ENCODE measurements at regions not wholly inside any gene's neighbourhood (a gene's known extent, or its start where the extent isn't known, plus 50 kb on each side); places are given as distances from the start of the nearest gene placed in this dataset.
"Not testable (repeated sequence)": the region's sequence is repeated elsewhere in the genome, so short reads cannot be mapped to it uniquely, and the experiment has no call there.

DNA sequence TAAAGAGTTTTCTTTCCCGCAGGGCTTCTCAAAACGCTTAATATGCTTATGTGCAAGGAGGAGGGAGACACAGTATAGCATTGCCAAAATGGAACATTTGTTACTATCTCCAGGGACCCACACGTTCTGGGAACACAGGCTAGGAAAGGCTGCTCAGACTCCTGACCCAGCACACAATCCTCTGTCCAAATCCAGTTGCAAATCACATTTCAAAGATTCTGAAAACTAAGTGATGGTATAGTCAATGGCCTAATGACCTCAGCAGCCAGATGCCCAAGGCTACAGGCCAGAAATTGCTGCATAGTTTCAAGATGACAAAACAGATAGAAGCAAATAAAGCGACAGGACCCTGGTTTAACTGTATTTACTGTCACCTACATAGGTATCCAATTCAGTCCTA, 97.0 kb upstream of the GRIP1 start:
- DNase-seq: peak; percentile 25

DNA sequence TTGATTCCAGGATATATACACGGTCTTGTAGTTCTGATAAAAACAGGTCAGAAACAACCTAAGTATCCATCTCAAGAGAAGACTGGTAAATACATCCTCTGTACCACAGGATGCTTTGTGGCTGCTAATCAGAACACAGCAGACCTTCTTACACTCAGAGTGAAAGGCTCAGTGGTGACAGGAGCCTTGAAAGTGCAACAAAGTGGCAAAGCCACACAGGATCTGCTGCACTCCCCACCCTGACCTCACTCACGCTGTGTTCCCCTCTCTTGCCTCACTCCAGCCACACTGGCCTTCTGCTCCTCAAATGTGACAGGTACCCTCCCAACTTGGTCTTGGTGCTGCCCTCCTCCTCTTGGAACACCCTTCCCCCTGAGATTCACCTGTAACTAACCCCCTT, 98.1 kb upstream of the GRIP1 start:
- no peak for DNase-seq

DNA sequence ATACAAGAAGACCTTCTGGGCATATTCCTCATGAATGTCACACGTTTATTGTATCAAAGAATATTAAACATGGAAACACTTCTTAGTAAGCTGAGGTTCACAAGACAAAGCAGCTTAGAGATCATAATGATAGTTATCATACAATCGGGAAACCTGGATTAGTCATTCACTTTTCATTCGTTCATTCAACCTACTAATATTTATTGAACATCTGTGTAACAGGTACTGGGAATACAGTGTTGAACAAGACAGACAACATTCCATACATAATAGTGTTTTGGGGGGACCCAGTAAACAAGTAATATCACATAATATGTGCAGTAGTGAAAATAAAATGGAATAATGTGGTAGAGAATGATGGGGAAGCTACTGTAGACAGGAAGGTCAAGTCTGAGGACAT, 100.6 kb upstream of the GRIP1 start:
- DNase-seq: no peak

DNA sequence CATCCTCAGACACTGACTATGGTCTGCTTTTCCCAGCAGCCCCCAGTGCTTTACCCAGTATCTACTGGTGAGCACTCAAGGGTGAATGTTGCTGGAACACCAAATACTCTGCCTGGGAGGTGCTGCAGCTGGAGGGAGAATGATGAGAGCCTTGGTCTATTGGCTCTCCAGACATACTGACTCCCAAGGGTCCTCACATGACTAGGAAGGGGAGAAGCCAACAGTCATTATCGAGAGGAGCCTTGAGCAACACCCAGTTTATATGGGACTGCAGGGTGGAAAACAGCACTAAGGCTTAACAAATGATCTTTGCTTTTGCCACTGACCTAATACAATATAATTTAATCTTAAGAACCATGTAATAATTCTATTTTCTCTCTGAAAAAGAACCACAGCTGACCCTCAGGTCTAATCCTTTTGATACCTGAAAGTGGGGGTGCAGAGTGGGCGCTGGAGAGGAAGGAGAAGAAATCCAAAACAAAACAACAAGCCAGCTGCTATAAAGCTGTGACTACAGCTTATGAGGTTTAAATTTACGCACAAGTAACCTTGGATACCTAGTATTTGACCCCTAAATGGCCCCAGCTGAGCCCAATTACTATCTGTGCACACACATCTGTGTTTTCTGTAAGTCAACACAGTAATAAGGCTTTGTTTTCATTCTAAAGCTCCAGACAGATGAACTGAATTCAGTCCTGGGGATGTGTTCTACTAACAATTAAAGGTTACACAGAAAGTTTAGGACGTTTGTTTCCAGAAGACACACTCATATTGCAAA, 107.8 kb upstream of the GRIP1 start:
- no peak for DNase-seq

DNA sequence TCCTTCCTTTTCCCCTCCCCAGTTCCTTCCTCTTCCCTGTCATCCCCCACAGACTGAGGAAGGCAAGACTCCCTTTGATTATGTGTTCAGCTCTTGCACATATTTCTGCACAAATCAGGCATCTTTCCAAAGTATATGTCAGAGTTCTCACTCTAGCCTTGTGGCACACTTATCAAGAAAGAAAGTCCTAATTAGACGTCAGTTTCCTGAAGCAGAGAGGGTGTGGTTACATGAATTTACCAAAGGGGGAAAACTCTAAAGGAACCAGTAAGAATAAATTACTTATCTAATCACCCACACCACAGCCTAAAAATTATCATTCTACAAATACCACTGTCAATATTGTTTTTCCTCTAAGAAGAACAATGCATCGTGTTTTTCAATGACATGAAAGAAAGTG, 120.7 kb upstream of the GRIP1 start:
- DNase-seq: no peak

DNA sequence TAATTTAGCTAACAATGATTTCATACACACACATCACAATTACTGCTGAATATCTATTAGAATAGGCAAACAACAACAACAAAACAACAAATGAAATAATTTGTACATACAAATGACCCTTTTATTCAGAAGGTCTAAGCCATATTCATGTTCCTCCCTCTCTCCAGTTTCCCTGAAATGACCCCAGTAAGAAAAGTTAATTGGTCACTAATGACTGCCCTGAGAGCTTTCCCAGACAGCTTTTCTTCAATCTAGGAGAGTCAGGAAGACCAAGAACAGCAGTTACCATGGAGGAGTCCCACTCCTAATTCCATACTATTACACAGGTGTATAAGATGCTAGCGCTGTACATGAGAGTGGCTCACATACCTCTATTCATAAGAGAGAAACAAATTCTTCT, 121.2 kb upstream of the GRIP1 start:
- no peak for DNase-seq

DNA sequence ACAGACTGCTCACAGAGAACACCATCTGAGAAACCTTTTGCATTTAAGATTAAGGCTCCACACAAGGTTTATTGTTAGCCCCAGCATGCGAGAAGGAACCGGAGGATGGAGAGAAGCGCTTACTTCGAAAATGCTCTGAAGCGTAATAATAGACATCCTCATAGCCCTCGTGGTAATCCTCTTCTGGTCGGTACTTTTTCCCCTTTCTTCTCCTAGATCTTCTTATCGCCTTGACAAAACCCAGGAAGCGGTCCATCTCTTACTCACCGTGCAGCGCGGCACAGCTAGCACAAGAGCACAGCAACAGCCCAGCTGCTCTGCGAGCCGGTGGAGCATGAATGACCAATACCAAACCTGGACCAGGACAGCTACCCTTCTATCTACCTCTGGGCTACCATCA, 125.1 kb upstream of the GRIP1 start:
- DNase-seq: no peak

DNA sequence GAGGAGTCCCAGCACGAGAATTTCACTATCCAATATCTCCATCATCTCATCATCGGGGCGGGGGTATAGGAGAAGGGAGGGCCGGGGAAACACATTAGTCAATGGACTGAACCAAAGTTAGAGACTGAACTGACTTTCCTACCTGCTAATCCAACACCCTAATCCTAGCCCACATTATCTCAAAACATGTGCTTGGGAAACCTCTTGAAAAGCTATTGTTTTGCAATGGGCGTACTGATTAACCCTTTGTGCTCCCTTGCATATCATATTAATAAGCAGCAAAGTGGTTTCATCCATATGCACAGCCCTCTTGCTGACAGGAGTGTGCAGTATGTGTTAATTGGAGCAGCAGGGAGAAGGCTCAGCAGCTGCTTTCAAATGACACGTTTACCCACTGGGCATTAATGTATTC, 125.7 kb upstream of the GRIP1 start:
- DNase-seq: no peak

DNA sequence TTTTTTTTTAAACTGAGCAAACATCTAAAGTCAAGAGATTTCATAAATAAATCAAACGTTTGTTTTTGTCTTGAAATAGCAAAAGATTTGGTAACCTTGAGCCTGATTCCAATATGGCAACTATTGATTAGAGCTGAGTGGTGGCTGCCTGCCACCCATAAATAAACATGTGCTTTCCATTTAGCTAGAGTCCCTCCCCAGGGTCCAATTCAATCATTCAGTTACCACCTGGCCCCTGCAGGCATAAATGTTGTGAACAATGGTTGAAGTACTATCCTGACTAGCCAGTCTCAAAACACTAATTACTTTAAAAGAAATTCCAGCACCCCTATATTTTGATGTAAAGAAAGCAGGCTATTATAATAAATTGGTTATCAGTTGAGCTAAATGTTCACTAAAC, 129.7 kb upstream of the GRIP1 start:
- no peak for DNase-seq

DNA sequence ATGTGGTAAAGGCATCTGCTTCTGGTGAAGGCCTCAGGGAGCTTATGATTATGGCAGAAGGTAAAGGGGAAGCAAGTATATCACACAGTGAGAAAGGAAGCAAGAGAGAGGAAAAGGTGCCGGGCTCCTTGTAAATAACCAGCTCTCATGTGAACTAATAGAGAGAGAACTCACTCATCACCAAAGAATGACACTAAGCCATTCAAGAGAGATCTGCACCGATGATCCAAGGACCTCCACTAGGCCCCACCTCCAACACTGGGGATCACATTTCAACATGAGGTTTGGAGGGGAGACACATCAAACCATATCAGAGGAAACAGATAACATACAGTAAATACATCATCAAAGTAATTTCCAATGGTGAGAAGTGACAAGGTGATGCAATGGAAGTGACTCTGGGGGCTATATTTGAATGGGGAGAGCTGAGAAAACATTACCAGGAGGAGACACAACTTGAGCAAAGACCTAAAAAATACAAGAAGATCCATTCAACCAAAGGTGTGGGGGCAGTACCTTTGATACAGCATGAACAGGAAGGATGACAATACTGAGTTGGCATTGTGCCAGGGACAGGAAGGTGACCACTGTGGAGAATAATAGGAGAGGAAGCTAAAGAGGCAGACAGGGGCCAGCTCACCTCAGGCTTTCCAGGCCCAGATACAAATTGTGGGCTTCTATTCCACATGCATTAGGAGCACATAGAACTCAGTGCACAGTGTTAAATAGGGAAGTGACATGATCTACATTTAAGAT, 134.4 kb upstream of the GRIP1 start:
- no peak for DNase-seq

DNA sequence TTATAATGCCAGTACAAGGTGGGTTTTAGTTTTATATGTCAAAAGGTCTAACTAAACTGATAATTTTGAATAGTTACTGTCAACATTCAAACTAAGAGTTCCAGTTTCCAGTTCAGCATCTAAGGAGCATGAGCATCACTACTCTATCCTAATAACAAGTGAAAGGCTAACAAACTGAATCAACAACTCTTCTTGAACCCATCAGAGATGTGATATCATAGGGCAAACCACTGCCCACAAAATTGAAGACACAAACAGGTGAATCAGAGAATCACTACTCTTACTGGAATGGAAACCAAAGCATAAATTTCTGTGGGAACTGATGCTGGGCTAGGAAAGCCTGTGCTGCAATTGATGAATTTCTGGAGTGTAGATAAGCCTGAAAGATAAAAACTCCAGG, 140.7 kb upstream of the GRIP1 start:
- no peak for DNase-seq

DNA sequence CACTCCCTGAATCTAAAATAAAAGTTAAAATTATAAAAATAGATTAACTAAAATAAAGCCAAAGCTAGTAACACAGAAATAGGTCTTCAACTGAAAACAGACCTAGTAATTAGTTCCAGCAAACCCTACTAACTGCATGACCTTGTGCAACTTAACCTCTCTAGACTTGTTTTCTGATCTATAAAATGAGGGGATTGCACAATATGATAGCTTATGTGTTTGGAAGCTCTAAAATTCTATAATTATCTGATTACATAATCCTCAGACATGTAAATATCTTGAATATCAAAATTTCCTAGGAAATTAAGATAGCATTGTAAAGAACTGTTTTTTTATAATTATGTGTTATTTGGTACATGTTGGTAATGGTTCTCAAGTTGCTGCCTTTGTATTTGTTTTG, 144.1 kb upstream of the GRIP1 start:
- DNase-seq: no peak

DNA sequence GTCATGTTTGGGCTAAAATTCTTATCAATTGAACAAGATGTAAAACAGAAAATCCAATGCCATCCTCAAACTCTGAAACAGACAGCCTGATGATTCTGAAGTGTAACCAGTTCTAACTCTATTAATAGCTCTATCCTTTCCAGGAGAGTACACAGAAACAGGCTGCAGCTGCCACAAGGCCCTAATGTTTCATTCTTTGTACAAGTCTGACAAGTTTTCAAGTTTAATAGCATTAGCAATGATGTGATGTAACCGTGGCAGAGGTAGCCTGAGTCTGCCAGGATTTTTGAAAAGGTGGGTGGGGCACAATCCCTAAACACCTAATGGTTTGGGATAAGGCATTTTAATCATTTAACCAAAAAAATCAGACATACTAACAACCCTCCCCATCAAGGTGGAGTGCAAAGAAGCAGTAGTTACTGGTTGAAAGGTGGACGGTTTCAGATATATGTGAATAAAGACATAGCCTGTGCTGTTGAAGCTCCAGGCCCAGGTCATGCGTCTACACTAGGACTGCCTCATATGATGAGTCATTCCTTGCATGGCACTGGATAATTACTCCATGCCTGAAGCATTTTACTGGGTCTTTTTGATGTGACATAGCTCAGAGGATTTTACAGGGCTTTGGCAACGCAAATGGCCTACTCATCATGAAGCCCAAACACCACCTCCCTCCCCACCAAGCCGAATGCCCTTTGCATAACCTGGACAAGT, 145.1 kb upstream of the GRIP1 start:
- DNase-seq: no peak

DNA sequence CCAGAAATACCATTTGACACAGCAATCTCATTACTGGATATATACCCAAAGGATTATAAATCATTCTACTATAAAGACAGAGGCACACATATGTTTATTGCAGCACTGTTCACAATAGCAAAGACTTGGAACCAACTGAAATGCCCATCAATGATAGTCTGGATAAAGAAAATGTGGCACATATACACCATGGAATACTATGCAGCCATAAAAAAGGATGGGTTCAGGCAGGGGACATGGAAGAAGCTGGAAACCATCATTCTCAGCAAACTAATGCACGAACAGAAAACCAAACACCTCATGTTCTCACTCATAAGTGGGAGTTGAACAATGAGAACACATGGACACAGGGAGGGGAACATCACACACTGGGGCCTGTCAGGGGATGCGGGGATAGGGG, 147.0 kb upstream of the GRIP1 start:
- not testable (repeated sequence) for DNase-seq

DNA sequence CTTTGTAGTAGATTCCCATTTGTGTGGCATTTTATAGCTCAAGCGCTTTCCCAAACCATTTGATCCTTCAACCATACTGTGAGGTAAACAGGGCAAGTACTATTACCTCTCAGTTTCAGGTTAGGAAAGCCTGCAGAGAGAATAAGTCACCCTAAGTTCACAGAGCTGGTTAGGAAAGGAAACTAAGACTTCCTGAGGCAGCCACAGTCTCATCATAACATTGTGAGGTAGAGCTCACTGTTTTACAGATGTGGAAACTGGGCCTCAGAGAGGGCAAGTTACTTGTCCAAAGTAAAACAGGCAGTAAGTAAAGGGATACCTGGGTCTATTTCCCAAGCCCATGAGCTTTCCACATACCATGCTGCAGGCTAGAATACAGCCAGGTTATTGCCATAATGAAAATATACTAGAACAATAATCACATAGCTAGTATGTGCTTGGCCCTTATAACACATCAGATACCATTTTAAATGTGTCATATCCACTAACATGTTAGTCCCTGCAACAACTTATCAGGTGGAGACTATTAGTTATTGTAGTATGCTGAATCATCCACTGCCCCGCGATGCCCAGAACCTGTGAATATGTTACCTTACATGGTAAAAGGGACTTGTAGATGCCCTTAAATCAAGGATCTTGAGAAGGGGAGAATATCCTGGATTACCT, 150.9 kb upstream of the GRIP1 start:
- DNase-seq: no peak

DNA sequence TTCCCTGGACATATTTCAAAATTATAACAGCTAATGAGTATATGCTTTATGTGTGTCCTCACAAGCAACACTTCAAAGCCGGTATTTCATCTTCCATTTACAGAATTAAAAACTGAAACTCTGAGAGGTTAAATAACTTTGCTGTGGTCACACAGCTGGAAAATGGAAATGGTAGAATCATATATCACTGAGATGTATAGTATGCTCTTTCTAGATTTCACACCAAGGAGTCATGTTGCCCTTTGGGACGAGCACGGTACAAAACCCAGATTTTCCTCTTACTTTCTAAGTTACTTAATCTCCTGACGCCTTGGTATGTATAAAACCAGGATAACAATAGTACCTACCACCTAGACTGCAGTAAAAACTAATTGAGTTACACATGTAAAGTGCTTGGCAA, 152.6 kb upstream of the GRIP1 start:
- DNase-seq: no peak

DNA sequence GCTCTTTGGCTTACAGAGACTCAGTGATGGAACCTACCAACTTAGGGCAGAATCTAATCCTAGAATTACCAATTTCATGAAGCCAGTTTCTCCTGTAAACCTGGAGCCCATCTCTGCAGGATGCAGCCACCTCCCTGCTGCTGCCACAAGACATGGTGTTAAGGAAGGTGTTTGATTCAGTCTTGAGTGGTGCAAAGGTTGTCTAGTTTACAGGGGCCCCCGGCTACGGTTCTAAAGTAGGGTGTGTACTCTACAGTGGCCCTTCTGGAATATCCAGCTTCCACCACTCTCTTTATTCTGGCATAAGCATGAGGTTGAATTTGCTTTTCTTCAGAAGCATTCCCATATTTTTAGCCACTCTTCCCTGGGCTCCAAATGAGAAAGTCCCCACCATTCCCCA, 154.1 kb upstream of the GRIP1 start:
- DNase-seq: no peak

DNA sequence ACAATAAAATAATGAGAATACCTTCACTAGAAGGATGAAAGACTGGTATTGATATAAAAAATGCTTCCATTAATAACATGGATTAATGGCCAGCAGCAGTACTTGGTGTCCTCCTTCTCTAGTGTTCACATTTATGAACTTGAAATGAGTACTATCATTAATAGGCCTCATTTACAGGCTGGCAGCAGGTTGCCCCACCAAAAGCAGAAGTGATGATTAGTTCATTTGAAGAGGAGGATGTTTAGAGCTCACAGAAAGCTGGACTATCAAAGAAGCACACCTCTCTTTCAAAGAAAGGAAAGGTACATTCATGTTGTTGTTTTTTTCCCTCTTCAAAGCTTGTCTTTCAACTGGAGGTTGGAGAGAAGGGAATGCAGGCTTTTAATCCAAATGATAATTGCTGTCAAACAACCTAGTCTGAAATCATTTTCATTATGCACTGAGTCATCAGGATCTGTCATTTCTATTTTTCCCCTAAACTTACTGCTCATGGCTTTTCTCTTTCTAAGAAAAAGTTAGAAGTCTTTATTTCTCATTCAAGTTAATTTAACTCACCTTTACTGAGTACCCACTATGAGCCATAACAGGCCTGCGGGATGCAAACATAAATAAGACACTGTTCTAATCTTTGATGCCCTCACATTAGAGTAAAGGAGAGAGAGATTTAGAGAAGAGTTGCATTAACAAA, 157.9 kb upstream of the GRIP1 start:
- no peak for DNase-seq

DNA sequence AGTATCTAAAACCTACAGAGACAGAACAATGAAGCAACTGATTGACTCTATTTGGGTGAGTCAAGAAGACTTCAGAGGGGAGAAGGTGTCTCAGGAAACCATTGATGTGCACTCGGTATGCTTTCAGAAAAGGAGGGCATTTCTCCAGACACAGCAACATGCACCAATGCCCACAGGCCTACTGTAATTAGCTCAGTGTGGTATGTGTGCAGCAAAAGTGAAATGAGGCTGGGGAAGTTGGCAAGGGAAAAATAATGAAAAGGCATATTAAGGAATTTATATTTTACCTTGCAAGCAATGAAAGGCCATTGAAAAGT, 158.4 kb upstream of the GRIP1 start:
- no peak for DNase-seq

DNA sequence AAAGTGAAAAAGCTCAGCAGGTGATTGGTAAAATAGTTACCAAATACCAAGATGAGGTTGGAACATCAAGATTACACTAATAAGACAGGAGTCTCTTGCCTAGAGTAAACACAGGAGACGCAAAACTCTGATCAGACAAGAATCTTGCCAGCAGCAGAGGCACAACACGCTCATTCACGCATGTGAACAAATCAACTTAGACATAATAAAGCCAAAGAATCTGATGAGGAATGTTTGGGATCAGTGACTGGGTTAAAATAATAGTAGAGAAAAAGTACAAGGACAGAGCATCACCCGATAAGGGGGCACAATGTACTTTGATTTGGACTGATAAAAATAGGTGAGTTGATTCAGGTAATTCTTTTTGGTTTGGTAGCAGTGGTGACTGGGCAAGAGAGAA, 159.5 kb upstream of the GRIP1 start:
- no peak for DNase-seq

DNA sequence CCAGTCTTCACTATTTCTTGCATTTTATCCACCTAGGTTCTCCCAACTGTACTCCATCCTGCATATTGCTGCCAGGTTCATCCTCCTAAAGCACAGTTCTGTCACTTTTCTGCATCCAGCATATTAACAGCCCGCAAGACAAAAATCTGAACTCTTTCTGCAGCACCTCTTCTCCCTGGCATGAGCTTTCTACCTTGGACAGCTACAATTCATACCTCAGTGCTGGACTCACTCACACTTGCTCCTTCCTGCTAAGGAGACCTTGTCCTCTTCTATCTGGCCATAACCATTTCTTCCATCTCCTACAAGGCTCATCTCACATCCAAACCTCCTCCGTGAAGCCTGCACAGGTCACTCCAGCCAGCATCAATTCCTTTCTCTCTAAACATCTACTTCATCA, 170.1 kb upstream of the GRIP1 start:
- no peak for DNase-seq

DNA sequence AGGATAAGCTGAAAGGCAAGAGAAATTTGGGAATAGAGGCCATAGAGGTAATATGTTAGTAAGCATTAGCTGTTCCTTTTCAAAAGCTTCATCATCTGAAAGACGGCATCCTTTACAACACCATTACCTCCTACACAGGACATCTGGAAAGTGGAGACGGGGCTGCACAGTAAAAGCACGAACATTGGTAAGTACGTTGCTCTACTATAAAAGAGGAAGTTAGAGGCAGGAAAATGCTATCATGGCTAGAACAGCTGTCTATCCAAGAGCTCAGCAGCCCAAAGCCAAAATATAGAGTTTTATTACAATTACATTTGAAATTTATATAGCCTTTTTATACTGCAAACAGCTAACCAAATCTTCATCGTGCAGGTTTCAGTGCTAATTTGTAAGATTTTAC, 172.3 kb upstream of the GRIP1 start:
- no peak for DNase-seq

DNA sequence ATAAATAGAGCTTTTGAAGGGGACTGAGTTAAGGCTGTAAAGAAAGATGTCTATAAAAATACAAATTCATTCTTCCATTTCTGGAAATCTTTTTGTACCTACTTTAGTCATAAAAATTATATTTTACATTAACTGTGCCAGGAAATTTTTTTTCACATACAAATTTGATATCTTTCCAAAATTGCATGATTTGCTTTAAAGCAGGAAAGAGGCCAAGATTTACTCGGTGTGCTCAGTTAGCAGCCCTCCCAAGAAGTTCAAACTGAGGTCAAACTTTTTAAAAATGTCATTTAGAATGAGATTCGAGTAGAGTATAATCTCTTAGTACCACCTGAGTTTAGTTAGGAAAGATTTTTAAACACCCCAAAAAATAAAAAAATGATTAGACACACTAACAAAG, 173.2 kb upstream of the GRIP1 start:
- DNase-seq: no peak

Measured in skin of body (tissue), 1 donor.